Caco-2 (cell line): ENCODE measurements at regions not wholly inside any gene's neighbourhood (a gene's known extent, or its start where the extent isn't known, plus 50 kb on each side); places are given as distances from the start of the nearest gene placed in this dataset.

Experiments
- BruUV-seq: library from RNA; stranded (reverse); fragments of 400-500 nt; replicated peaks from 2 replicates; lab custom pipeline; 2021; lab: Mats Ljungman, UMichigan
- CTCF ChIA-PET: fragments of 300-600 bp; sonication (Branson Sonifier 250); formaldehyde crosslinking; loops from one replicate; lab custom pipeline; 2022; ENCODE audit warnings: antibody characterized with exemption; lab: Charles Lee
- POLR2A ChIA-PET: fragments of 300-600 bp; sonication (Branson Sonifier 250); formaldehyde crosslinking; loops from one replicate; lab custom pipeline; 2022; ENCODE audit warnings: antibody characterized with exemption; lab: Charles Lee
- DNase-seq, 2 experiments: peaks; one replicate each; pipeline versions ENCODE4 v3.0.0 to v3.0.0-alpha.2; 2020 to 2022
- H3K27me3 ChIP-seq: replicated peaks from 2 replicates; pipeline ENCODE4 v1.6.0; 2011; ENCODE audit warnings: low read length; ENCODE audit not compliant: control insufficient read depth, insufficient read depth
- H3K36me3 ChIP-seq: 2 replicates; pipeline ENCODE4 v1.5.1; 2011; ENCODE audit warnings: low read length; ENCODE audit not compliant: control insufficient read depth, insufficient read depth
- H3K4me1 ChIP-seq: fragments of 250-450 bp; sonication (Bioruptor Pico); 2 replicates; pipeline ENCODE4 v1.5.1; 2020; ENCODE audit warnings: mild to moderate bottlenecking
- H3K4me3 ChIP-seq: 2 replicates; pipeline ENCODE4 v1.5.1; 2011; ENCODE audit warnings: low read depth, mild to moderate bottlenecking, control low read depth, low read length
- H3K9me3 ChIP-seq: fragments of 250-450 bp; sonication (Bioruptor Pico); 2 replicates; pipeline ENCODE4 v1.5.1; 2020; ENCODE audit warnings: mild to moderate bottlenecking, moderate library complexity
- H3K27ac Mint-ChIP-seq: one replicate; pipeline ENCODE4 v1.8.0; 2022; ENCODE audit warnings: mixed read lengths; ENCODE audit not compliant: unreplicated experiment
- H3K27me3 Mint-ChIP-seq: one replicate; pipeline ENCODE4 v1.8.0; 2022; ENCODE audit warnings: mixed read lengths; ENCODE audit not compliant: insufficient read depth, unreplicated experiment
- H3K36me3 Mint-ChIP-seq: one replicate; pipeline ENCODE4 v1.8.0; 2022; ENCODE audit warnings: mild to moderate bottlenecking, mixed read lengths; ENCODE audit not compliant: insufficient read depth, unreplicated experiment
- H3K4me1 Mint-ChIP-seq: one replicate; pipeline ENCODE4 v1.8.0; 2022; ENCODE audit warnings: low read depth, mixed read lengths; ENCODE audit not compliant: unreplicated experiment
- H3K4me3 Mint-ChIP-seq: one replicate; pipeline ENCODE4 v1.8.0; 2022; ENCODE audit warnings: mild to moderate bottlenecking, moderate library complexity, mixed read lengths; ENCODE audit not compliant: unreplicated experiment
- H3K9me3 Mint-ChIP-seq: one replicate; pipeline ENCODE4 v1.8.0; 2022; ENCODE audit warnings: mixed read lengths; ENCODE audit not compliant: unreplicated experiment
- CTCF ChIP-seq, 2 experiments: fragments of 200-600 bp in 1 of 2; IDR thresholded peaks; 1 replicate in 1 of 2; 2 replicates in 1 of 2; pipeline versions ENCODE4 v1.5.1 to v1.8.0; 2011 to 2022; ENCODE audit warnings: antibody characterized with exemption in 1 of 2, control low read depth in 1 of 2, inconsistent platforms in 1 of 2, low read depth in 1 of 2, low read length in 1 of 2, mild to moderate bottlenecking in 1 of 2, moderate library complexity in 1 of 2; ENCODE audit not compliant: insufficient read depth in 1 of 2, severe bottlenecking in 1 of 2, unreplicated experiment in 1 of 2
- intact Hi-C: fragments of 100-400 bp; cut with micrococcal nuclease; formaldehyde crosslinking; loops from one replicate; pipeline ENCODE4 v1.10.0; 2022; ENCODE audit not compliant: unreplicated experiment

- ChIA-PET POLR2A (no interaction called here), CTCF (no interaction called here)
- Histone ChIP-seq H3K4me1 (no peaks in the 10 kb centered on the region), H3K4me3 (no peak overlapping the region), H3K27me3 (no peaks in the 10 kb centered on the region), H3K36me3 (no peaks in the 10 kb centered on the region), H3K9me3 (no peaks in the 10 kb centered on the region)
- no peak for DNase-seq
- Mint-ChIP-seq H3K36me3 (no peaks in the 10 kb centered on the region), H3K27me3 (peaks cover 6% of the 10 kb centered on the region), H3K4me1 (peaks cover 8% of the 10 kb centered on the region), H3K9me3 (no peaks in the 10 kb centered on the region), H3K4me3 (no peak overlapping the region), H3K27ac (no peak overlapping the region)
- intact Hi-C loops: no loop called here
- no peak for TF ChIP-seq CTCF (IDR thresholded peaks at IDR 0.05; ENCODE audit: insufficient read depth in 1 of 2, low read depth in 1 of 2, low read length in 1 of 2, severe bottlenecking in 1 of 2, unreplicated experiment in 1 of 2)
- BruUV-seq: no TSS peak
Observed at GRCh38 chr18:79598633-79599175, 80.9 kb upstream of the CTDP1 start.

GRCh38 chr18:79599441-79599931 is 80.1 kb upstream of the CTDP1 start:
- BruUV-seq: no TSS peak
- Histone ChIP-seq H3K9me3 (no peaks in the 10 kb centered on the region), H3K4me1 (no peaks in the 10 kb centered on the region), H3K36me3 (no peaks in the 10 kb centered on the region), H3K27me3 (no peaks in the 10 kb centered on the region), H3K4me3 (no peak overlapping the region)
- POLR2A ChIA-PET: no interaction called here
- no peak overlapping the region for H3K27ac Mint-ChIP-seq
- H3K27me3 Mint-ChIP-seq: peaks cover 5% of the 10 kb centered on the region
- CTCF ChIA-PET: no interaction called here
- no peak for TF ChIP-seq CTCF (IDR thresholded peaks at IDR 0.05; ENCODE audit: insufficient read depth in 1 of 2, low read depth in 1 of 2, low read length in 1 of 2, severe bottlenecking in 1 of 2, unreplicated experiment in 1 of 2)
- no peaks in the 10 kb centered on the region for H3K9me3 Mint-ChIP-seq
- intact Hi-C loops: no loop called here
- DNase-seq: no peak
- H3K36me3 Mint-ChIP-seq: no peaks in the 10 kb centered on the region
- H3K4me1 Mint-ChIP-seq: peaks cover 8% of the 10 kb centered on the region
- no peak overlapping the region for H3K4me3 Mint-ChIP-seq

- H3K27me3 ChIP-seq: no peaks in the 10 kb centered on the region
- intact Hi-C loops: no loop called here
- no peaks in the 10 kb centered on the region for H3K9me3 ChIP-seq
- no peaks in the 10 kb centered on the region for H3K36me3 ChIP-seq
- no peak for TF ChIP-seq CTCF (IDR thresholded peaks at IDR 0.05; ENCODE audit: insufficient read depth in 1 of 2, low read depth in 1 of 2, low read length in 1 of 2, severe bottlenecking in 1 of 2, unreplicated experiment in 1 of 2)
- H3K4me1 Mint-ChIP-seq: peaks cover 8% of the 10 kb centered on the region
- CTCF ChIA-PET: no interaction called here
- no peak overlapping the region for H3K4me3 Mint-ChIP-seq
- POLR2A ChIA-PET: no interaction called here
- DNase-seq: no peak
- BruUV-seq: no TSS peak
- no peaks in the 10 kb centered on the region for H3K4me1 ChIP-seq
- H3K27ac Mint-ChIP-seq: no peak overlapping the region
- no peaks in the 10 kb centered on the region for H3K9me3 Mint-ChIP-seq
- peaks cover 4% of the 10 kb centered on the region for H3K27me3 Mint-ChIP-seq
- no peaks in the 10 kb centered on the region for H3K36me3 Mint-ChIP-seq
- H3K4me3 ChIP-seq: no peak overlapping the region
Observed at GRCh38 chr18:79600141-79600540, 79.5 kb upstream of the CTDP1 start.
